Kidney epithelial cell (primary cell): ENCODE measurements at regions not wholly inside any gene's neighbourhood (a gene's known extent, or its start where the extent isn't known, plus 50 kb on each side); places are given as distances from the start of the nearest gene placed in this dataset.

Experiments used
- DNase-seq: peaks from one replicate; pipeline ENCODE4 v3.0.0-alpha.2; 2010; ENCODE audit warnings: low read depth
- H3K27me3 ChIP-seq: 2 replicates; pipeline ENCODE4 v1.6.0; 2011; ENCODE audit warnings: low read length; ENCODE audit not compliant: control insufficient read depth, insufficient read depth
- H3K36me3 ChIP-seq: 2 replicates; pipeline ENCODE4 v1.5.1; 2011; ENCODE audit warnings: low read length; ENCODE audit not compliant: control insufficient read depth, insufficient read depth
- H3K4me3 ChIP-seq: 2 replicates; pipeline ENCODE4 v1.5.1; 2011; ENCODE audit warnings: low read depth, mild to moderate bottlenecking, control low read depth, low read length
- TF ChIP-seq, protein P1 (sequence below): IDR thresholded peaks from 2 replicates; pipeline ENCODE4 v1.5.1; 2011; ENCODE audit warnings: mild to moderate bottlenecking, moderate library complexity, low read length, control low read depth, inconsistent platforms; ENCODE audit not compliant: insufficient read depth, poor library complexity, severe bottlenecking

DNA sequence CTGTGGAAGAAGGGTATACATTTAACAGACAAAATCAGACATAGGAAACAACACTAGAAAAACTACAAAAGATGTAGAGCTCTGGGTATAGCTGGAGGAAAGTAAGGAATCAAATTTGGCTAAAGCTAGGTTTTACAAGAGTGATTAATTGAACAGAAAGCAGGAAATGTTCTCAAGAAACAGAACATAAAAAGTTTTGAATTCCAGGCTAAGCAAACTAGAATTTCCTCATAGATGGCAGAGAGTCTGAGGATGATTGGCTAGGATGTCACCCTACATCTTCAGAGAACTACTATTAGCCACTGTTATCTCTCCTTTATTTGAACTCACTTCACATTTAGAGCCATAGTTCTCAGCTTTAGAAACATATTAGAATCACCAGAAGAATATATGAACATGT lies 502.1 kb upstream of the PAPPA start:
- no peak for DNase-seq
- Histone ChIP-seq H3K27me3 (no peaks in the 10 kb centered on the region), H3K4me3 (no peak overlapping the region), H3K36me3 (no peaks in the 10 kb centered on the region)
- TF ChIP-seq, protein P1, sequence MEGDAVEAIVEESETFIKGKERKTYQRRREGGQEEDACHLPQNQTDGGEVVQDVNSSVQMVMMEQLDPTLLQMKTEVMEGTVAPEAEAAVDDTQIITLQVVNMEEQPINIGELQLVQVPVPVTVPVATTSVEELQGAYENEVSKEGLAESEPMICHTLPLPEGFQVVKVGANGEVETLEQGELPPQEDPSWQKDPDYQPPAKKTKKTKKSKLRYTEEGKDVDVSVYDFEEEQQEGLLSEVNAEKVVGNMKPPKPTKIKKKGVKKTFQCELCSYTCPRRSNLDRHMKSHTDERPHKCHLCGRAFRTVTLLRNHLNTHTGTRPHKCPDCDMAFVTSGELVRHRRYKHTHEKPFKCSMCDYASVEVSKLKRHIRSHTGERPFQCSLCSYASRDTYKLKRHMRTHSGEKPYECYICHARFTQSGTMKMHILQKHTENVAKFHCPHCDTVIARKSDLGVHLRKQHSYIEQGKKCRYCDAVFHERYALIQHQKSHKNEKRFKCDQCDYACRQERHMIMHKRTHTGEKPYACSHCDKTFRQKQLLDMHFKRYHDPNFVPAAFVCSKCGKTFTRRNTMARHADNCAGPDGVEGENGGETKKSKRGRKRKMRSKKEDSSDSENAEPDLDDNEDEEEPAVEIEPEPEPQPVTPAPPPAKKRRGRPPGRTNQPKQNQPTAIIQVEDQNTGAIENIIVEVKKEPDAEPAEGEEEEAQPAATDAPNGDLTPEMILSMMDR: no peak

- DNase-seq: no peak
- H3K36me3 ChIP-seq: no peaks in the 10 kb centered on the region
- H3K4me3 ChIP-seq: no peak overlapping the region
- H3K27me3 ChIP-seq: no peaks in the 10 kb centered on the region
- TF ChIP-seq, protein P1: no peak
Measured at GRCh38 chr9:115653171-115653606, 500.4 kb upstream of the PAPPA start.

GRCh38 chr9:115657695-115658094 lies 495.9 kb upstream of the PAPPA start:
- Histone ChIP-seq H3K4me3 (no peak overlapping the region), H3K36me3 (no peaks in the 10 kb centered on the region), H3K27me3 (no peaks in the 10 kb centered on the region)
- TF ChIP-seq, protein P1: no peak
- DNase-seq: no peak

DNA sequence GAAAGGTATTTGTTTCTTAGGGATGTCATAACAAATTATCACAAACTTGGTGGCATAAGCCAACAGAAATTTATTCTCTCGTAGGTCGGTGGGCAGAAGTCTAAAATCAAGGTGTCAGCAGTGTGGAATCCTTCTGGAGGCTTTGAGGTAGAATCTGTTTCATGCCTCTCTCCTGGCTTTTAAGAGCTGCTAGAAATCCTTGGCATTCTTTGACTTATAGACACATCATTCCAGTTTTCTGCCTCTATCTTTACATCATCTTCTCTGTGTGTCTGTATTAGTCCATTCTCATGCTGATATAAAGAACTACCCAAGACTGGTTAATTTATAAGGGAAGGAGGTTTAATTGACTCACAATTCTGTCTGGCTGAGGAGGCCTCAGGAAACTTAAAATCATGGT lies 488.1 kb upstream of the PAPPA start:
- no peaks in the 10 kb centered on the region for H3K27me3 ChIP-seq
- H3K4me3 ChIP-seq: no peak overlapping the region
- TF ChIP-seq, protein P1: no peak
- H3K36me3 ChIP-seq: no peaks in the 10 kb centered on the region
- DNase-seq: no peak

- TF ChIP-seq, protein P1: no peak
- no peak overlapping the region for H3K4me3 ChIP-seq
- DNase-seq: peak; percentile 63
- no peaks in the 10 kb centered on the region for H3K36me3 ChIP-seq
- H3K27me3 ChIP-seq: no peaks in the 10 kb centered on the region
Measured at GRCh38 chr9:115668521-115668920, 485.1 kb upstream of the PAPPA start.

- Histone ChIP-seq H3K36me3 (no peaks in the 10 kb centered on the region), H3K4me3 (no peak overlapping the region), H3K27me3 (no peaks in the 10 kb centered on the region)
- DNase-seq: no peak
- TF ChIP-seq, protein P1: no peak
Measured at GRCh38 chr9:115671236-115671962, 482.2 kb upstream of the PAPPA start.
